ENCODE measurements at regions not wholly inside any gene's neighbourhood (a gene's known extent, or its start where the extent isn't known, plus 50 kb on each side); places are given as distances from the start of the nearest gene placed in this dataset.

DNA sequence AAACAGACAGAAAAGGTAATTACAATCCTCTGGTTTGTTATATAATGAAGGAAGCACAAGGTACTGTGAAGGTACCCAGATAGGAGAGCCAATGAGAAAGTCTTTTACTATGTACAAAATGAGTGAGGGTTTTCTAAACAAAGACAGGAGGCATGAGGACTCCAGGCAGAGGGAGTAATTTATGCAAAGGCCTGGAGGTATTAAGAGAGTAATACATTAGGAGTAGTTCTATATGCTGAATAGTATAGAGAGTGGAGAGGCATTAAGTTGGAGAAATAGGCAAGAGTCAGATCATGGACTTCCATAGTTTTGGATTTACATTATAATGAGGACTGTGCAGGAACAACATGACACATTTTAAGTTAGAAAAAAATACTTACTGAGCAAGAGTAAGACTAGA, 216.0 kb downstream of the SCG2 start:
- DNase-seq (ENCODE audit: low spot score): no peak

DNA sequence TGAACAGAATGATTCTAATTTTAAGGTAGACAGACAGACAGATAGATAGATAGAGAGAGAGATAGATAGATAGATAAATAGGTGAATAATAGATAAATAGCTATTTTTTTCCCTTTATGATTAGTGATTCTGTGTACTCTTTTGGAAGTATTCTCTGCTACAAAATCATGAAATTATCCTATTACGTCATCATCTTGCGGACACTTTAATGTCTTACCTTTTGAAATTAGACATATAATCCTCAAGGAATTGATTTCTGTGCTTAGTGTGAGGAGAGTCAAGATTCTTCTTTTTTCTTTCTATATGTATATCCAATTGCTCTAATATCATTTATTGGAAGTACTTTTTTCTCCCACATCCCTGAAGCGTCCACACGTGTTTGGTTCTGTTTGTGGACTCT, 215.2 kb downstream of the SCG2 start:
- no peak for DNase-seq (ENCODE audit: low spot score)

- no peak for DNase-seq (ENCODE audit: low spot score)
Observed at GRCh38 chr2:223389624-223390023, 212.5 kb downstream of the SCG2 start.

GRCh38 chr2:223396993-223397392, 205.2 kb downstream of the SCG2 start:
- no peak for DNase-seq (ENCODE audit: low spot score)

- no peak for DNase-seq (ENCODE audit: low spot score)
Observed at GRCh38 chr2:223399357-223399957, 202.7 kb downstream of the SCG2 start.

DNA sequence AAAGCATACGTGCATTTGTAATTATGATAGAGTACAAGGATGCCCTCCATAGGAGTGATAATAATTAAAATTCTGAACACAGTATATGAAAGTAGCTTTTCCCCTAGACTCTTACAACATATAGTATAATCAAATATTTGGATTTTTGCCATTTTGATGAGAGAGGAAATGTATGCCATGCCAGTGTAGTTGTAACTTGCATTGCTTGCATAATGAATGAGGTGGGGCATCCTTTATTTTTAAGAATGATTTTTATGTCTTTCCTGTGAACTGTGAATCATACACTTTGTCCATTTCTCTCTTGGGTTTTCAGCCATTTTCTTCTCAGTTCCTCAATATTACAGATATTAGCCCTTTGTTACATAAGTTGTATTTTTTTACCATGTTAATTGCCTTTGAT, 197.5 kb downstream of the SCG2 start:
- no peak for DNase-seq (ENCODE audit: low spot score)

DNA sequence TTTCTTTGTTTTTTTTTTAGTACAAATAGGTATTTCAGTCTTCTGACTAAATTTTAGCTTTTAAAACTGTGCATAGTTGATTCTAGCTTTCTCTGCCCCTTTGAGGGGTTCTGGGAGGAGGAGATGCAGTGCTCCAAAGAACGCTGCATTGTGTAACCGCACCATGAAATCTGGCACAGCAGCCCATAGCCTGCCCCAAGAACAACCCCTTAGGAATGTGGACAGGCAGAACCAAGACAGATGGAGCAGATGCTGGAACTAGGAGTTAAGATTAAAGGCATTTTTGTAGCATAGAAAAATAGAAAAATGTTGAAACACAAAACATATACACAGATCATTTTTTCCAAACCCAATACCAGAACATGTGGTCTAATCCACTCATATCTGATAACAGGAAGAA, 187.5 kb downstream of the SCG2 start:
- DNase-seq (ENCODE audit: low spot score): peak; percentile 83

GRCh38 chr2:223415071-223415470, 187.1 kb downstream of the SCG2 start:
- DNase-seq (ENCODE audit: low spot score): no peak

DNA sequence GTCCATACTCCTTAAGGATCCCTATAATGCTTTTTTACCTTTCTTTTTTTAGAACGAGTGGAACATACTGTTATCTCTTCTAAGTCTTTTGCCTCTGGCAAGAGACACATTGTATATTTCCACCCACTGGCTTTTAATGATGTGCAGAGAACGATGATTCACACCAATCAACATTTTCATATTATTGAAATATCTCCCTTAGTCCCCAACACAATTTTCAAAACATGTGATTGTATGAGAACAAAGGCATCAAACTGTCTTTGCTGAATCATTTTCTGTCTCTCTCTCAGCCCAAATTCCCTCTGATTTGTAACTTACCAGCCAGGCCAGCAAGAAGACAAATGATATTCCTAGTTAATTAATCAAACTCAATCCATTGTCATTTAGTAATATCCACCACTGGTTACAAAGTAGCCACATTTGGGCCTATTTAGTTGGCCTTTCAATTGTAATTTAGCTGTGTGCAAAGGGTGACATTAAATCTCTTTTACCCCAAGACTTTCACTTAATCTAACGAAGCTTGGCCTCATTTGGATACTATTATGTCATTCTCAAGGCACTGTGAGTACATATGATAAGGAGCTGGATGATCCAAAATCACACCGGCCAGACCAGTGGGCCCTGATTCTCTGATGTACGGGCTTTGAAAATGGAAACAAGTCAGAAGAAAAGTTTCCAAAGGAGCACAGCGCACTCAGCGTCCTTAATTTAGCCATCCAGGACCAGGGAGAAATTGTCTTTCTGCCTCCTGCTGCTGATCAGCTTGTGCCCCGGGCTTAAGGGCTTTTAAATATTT, 185.1 kb downstream of the SCG2 start:
- DNase-seq (ENCODE audit: low spot score): no peak

DNA sequence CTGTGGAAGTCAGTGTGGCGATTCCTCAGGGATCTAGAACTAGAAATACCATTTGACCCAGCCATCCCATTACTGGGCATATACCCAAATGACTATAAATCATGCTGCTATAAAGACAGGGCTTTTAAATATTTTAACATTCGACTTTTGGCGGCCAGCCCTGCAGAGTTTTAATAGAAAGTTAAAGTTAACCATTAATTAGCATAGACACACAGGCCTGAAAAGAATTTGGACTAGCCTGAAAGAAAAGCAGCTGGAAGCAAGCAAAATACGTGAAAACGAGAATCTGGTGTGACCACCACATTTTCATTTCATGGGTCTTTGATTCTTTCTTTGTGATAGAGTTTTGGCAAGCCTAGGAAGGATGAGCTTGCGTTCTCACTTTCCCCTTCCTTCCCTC, 184.0 kb downstream of the SCG2 start:
- no peak for DNase-seq (ENCODE audit: low spot score)

GRCh38 chr2:223418604-223419199, 183.5 kb downstream of the SCG2 start:
- no peak for DNase-seq (ENCODE audit: low spot score)

- DNase-seq (ENCODE audit: low spot score): no peak
Observed at GRCh38 chr2:223420048-223420447, 182.1 kb downstream of the SCG2 start.

- DNase-seq (ENCODE audit: low spot score): no peak
Observed at GRCh38 chr2:223431479-223431878, 170.7 kb downstream of the SCG2 start.

DNA sequence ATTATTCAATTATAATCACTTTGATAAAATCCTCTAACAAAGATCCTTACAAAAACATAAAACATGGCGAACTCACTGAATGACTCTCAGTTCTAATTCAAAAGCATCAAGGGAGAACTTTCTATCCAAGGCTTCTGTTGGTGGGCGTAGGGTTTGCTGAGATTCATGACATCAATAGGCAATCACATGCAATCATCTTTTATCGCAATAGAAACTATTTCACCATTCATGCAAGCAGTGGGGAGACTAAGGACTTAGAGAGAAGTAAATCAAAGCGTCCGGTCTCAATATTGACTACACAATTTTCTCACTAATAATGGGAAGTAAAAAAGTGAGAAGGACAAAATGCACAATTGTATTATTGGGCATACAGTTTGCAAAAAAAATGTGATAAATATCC, 168.7 kb downstream of the SCG2 start:
- no peak for DNase-seq (ENCODE audit: low spot score)

- DNase-seq (ENCODE audit: low spot score): no peak
Observed at GRCh38 chr2:223437788-223438187, 164.4 kb downstream of the SCG2 start.

- no peak for DNase-seq (ENCODE audit: low spot score)
Observed at GRCh38 chr2:223439184-223439583, 163.0 kb downstream of the SCG2 start.

GRCh38 chr2:223439786-223440185, 162.4 kb downstream of the SCG2 start:
- DNase-seq (ENCODE audit: low spot score): no peak

GRCh38 chr2:223442847-223443246, 159.3 kb downstream of the SCG2 start:
- DNase-seq (ENCODE audit: low spot score): peak; percentile 6

GRCh38 chr2:223450246-223450645, 151.9 kb downstream of the SCG2 start:
- no peak for DNase-seq (ENCODE audit: low spot score)

- DNase-seq (ENCODE audit: low spot score): no peak
Observed at GRCh38 chr2:223457301-223457700, 144.9 kb downstream of the SCG2 start.

GRCh38 chr2:223459328-223459939, 142.7 kb downstream of the SCG2 start:
- DNase-seq (ENCODE audit: low spot score): no peak

DNA sequence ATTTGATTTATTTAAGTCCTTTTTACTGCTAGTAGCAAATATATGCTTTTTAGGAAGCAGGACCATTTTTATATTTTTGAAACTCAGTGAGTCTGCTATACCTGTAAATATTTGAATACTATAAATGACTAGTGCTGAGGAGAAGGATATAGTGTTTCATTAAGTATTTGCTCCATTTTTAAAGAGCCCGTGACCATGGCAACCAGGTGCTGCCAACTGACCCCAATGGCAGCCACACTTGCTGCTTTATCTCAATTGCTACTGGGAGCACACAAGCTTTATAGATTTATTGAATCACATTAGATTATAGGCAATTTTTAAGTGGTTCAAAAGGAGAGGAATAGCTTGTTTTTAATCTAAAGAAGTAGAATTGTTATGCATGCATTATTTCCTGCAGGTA, 142.0 kb downstream of the SCG2 start:
- no peak for DNase-seq (ENCODE audit: low spot score)

- peak; percentile 46 for DNase-seq (ENCODE audit: low spot score)
Observed at GRCh38 chr2:223460774-223461211, 141.4 kb downstream of the SCG2 start.

All from AG08395 (cell line).